GM19035 (cell line): ENCODE measurements at regions not wholly inside any gene's neighbourhood (a gene's known extent, or its start where the extent isn't known, plus 50 kb on each side); places are given as distances from the start of the nearest gene placed in this dataset.

Experiments
- ATAC-seq: cut with Tn5 transposase; IDR thresholded peaks from one replicate; pipeline ENCODE4 v1.9.1; 2021; ENCODE audit not compliant: unreplicated experiment

DNA sequence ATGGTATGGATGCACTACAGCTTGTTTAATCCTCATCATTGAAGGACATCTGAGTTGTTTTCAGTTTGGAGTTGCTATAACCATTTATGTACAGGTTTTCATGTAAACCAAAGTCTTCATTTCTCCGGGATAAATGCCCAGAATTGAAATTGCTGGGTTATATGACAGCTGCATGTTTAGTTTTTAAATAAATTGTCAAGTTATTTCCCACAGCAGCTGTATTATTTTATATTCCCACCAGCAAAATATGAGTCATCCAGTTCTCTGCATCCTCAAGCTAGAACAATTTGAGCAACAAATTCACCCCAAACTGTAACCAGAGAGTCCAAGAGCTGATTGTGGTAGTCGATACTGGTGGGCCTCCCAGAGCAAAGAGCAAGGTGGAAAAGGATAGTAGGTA is 125.6 kb upstream of the PRNP start:
- no peak for ATAC-seq

DNA sequence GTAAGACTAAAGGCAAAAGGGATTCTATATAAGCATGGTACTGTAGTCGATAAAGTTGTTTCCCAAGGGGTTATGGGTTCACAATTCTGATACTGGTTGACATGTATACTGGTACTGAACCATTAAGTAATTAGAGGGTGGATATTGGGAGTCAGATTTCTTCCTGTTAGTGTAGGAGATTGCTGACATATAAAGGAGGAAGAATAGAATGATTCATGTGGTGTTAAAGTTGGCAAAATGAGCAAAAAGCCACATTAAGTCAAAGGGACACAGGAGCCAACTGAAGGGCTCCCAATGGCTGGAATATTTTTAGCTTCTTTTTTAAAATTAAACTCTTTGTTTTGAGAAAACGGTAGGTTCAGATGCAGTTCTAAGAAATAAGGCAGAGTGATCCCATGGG is 126.3 kb upstream of the PRNP start:
- ATAC-seq: no peak

DNA sequence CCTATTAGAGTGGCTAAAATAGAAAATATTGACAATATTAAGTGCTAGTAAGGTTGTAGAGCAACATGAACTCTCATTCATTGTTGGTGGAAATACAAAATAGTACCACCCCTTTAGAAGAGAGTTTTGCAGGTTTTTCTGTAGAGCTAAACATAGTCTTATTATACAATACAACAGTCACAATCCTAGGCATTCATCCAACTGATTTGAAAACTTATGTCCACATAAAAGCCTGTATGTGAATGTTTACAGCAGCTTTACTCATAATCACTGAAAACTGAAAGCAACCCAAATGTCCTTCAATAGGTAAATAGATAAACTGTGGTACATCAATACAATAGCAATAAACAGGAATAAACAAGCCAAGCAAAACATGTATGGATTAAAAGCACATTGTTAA is 127.2 kb upstream of the PRNP start:
- ATAC-seq: no peak

DNA sequence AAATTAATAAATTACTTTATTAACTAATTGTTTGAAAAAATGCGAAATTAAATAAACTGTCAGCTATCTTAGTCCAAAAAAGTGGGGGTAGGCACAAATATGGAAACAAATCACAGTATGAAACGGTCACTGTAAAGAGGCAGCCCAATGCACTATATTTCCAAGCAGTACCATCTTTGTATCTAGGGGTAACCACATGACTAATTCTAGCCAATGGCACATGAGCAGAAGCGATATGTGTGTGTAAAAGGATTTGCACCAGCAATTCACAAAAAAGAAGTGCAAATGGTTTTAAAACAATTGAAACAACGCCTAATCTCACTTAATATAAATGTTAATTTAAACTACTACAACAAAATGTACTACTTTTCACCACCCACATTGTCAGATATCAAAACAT is 129.5 kb upstream of the PRNP start:
- no peak for ATAC-seq

DNA sequence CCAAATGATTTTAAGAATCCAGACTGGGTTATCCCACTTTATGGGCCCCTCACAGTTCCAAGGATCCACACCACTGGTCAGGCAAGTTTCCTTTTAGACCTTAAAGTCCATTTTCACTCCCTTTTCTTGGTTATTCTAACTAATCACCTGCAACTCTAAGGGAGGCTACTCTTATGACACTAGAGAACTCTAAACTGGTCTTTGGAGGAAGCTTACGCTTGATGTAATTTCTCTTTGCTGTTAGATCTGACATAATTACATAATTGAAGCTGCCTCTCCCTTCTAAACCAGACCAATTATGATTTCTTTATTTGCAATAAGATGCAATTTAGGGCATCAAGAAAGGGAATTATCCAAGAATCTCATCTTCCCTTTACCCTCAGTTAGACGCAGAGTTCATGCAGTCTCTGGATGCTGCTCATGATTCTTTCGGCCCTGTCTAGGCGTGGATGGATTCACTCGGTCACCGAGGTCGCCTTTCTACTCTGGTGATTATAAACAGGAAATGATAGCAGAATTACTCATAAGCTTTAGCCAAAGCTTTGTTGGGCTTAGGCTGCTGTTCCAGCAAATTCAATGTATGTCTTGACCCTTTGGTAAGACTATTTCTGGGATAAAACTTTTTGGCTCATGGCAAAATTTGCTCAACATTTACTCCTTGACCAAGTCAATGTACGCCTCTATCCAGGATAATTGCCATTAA is 130.9 kb upstream of the PRNP start:
- no peak for ATAC-seq

DNA sequence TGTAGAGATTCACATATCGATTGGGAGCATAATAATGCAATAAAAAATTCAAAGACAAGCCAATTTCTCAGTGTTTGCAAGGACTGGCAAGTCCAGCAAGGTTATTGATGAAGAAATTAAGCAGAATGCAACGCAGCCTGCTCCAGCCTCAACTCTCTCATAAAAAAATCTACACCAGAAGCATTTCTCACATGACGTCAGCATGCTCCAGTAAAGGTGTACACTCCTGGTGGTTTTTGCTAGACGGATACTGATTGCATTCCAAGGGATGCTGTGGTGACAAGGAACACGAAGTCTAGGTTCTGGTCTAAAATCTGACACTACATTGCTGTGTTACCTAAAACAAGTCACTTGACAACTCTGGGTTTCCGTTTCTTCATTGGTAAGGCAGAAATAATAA is 131.9 kb upstream of the PRNP start:
- ATAC-seq: no peak

DNA sequence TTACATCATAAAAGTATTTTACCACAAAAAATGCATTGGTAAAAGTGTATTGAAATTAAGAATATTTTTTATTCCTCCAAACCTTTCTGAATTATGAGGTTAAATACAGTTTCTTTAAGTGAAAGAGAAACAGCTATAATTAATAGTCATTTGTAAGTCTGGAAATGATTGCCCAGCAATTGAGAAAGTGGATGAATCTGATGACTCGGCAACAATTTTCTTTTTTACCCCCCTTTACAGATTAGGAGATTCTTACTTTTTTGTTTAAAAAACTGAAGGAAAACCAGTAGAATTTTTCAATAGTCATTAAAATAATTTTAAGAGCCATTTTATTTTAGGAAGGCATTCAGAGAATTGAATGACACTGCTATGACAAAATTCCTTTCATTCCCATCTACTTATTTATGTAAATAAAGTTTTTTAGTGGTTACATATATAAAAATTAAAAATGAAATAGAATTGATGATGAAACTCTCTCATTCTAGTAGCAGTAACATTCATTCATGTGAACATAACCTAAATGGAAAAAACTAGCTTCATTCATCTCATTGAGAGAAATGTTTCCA is 134.1 kb upstream of the PRNP start:
- no peak for ATAC-seq

DNA sequence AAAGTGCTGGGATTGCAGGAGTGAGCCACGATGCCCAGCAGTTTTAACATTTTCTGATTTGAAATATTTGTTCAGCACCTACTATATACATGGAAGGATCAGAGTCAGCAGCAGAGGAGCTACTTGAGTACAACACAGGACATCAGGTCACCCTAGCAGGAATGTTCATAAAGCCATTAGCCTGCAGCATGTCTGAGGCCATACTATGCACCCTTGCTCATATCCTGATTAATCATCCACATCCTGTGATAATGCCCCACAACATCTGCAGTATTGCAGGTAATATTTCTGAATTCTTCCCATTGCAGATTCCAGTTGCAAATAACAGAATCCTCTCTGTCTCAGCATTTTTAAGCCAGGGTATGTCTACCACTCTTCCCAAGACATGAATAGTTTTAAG is 135.5 kb upstream of the PRNP start:
- no peak for ATAC-seq

DNA sequence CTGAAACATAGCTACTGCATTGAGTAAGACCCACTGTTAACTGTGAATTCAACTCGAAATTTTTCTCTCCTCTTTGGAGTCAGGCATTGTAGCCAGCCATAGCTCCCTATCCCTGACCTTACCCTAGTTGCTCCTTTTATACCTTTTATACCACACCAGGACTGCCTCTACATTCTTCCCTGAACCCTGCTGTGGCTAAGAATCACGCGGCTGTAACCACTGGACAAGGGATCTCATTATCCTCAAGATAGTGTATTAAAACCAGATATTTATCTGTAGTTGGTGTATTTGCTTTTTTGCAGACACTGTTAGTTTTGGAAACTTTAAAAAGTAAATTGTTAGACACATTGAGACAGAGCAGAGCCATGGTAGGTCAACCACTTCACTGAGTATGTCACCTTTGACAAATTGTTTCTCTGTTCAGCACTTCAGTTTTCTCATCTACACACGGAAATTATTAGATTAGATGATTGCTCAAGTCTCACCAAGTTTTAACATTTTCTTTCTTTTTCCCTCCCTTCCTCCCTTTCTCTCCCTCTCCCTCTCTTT is 136.5 kb upstream of the PRNP start:
- no peak for ATAC-seq

DNA sequence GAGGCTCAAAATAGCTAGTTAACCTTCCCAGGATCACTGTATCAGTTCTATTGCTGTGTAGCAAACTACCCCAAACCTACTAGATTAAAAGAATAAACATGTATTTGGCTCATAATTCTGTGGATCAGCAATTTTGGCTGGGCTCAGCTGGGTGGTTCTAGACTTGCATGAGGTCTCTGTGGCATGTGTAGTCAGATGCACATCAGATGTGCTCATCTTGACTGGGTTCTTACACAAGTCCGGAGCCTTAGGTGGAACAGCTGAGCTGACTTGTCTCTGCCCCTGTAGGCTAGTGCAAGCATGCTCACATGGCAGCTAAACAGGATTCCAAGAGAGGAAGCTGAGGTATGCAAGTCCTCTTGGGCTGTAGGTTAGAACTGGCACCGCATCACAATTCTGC is 137.7 kb upstream of the PRNP start:
- ATAC-seq: no peak

DNA sequence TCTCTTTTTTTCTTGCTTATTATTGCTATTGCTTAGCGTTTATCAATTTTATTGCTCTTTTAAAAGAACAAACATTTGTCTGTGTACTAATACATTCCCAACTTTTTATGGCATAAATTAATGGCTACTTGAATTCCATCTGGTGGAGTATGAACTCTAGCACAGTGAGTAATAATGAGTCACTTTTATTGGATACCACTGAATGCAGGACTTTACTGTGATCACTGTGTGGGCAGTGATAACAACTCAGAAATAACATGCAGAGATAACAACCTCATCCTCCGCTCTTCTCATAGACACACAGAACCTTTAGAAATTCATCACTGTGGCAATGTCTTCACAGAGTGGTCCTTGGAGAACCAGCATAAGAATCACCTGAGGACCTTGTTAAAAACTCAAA is 139.5 kb upstream of the PRNP start:
- ATAC-seq: no peak

DNA sequence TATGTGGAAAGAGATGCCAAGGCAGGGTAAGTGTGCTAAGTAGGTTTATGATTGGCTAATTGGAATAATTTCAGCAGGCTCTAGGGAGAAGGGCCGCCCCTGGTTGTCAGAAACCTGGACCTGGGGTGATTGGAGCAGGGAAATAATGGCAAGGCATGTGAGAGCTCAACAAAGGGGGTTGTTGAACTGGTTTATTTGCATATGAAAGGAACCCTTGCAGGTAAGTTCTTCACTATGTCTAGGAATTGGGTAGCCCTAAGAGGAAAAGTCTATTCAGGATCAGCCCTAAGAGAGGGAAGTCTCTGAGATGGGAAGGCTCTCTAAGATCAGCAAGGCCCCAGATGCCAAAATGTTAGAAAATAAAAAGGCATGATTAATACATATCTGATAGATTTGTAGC is 139.9 kb upstream of the PRNP start:
- ATAC-seq: no peak

DNA sequence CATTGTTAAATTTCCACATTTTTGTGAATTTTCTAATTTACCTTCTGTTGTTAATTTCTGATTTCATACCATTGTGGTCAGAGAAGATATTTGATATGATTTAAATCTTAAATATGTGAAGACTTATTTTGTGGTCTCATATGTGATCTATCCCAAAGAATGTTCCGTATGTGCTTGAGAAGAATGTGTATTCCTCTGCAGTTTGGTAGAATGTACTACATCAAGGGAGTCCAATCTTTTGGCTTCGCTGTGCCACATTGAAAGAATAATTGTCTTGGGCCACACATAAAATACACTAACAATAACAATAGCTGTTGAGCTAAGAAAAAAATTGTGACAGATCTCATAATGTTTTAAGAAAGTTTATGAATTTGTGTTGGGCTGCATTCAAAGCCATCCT is 140.7 kb upstream of the PRNP start:
- no peak for ATAC-seq

DNA sequence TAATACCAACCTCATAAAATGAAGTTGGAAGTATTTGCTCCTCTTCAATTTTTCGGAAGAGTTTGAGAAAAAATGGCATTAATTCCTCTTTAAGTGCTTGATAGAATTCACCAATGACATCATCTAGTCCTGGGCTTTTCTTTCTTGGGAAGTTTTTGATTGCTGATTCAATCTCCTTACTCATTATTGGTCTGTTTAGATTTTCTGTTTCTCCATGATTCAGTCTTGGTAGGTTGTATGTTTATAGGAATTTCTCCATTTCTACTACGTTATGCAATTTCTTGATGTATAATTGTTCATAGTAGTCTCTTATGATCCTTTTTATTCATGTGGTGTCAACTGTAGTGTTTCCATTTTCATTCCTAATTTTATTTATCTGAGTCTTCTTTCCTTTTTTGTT is 141.5 kb upstream of the PRNP start:
- ATAC-seq: no peak

DNA sequence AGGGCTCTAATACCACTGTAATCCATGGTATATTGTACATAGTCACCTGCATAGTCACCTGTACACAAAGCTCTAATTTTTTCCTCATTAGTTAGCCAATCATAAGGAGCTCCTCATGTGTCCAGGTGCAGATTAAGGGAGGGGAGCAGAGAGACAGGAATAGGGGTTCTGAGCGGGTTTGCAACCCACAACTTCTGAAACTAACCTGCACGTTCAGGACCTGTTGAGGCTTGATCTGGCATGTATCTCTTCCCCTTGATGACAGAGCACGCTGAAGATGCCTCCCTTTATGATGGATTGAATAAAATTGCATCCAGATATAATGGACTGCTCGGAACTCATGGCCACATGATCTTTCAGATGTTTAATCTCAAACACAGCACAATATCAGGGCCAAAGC is 144.0 kb upstream of the PRNP start:
- no peak for ATAC-seq

DNA sequence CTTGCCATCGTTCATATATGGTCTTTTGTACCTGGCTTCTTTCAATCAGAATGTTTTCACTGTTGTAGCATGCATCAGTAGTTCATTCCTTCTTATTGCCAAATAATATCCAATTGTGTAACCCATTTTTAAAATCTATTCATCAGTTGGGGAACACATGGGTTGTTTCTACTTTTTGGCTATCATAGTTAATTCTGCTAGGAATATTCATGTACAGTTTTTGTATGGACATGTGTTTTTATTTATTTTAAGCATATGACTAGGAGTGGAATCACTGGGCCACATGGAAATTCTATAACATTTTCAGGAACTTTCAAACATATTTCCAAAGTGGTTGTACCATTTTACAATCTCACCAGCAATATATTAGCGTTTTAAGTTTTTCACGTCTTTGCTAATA is 151.9 kb upstream of the PRNP start:
- no peak for ATAC-seq

DNA sequence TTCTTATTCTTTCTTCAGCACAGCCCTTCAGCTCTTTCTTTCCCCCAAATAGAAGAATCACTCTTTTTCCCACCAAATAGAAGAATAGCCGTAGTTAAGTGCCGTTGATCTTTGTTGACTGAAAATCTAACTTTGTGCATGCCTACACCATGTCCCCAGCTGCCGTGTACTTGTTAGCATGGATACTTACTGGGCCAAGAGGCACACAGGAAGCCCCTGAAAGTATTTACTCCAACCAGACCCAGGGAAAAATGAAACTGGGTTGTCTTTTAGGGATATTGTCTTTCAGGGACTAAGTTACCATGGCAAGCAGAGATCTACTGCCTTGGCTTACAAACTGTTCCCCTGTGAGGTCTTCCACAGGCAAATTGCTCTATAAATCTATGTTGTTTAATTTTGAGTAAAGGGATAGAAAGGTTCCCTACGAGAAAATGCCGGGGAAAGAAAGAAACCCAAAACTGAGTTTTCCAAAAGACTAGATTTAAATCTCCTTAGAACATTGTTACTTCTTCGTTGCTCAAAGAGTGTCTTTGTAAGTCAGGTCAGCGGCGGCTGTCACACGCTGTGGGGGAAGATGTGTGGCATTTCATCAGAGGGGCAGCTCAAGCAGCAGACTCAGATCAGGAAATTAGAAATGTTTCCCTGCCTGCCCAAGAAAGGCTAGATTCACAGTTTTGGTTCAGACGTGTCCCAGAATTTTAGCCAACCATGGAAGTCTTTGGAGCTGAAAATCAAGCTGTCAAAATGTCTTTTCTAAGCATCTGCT is 152.7 kb upstream of the PRNP start:
- no peak for ATAC-seq

DNA sequence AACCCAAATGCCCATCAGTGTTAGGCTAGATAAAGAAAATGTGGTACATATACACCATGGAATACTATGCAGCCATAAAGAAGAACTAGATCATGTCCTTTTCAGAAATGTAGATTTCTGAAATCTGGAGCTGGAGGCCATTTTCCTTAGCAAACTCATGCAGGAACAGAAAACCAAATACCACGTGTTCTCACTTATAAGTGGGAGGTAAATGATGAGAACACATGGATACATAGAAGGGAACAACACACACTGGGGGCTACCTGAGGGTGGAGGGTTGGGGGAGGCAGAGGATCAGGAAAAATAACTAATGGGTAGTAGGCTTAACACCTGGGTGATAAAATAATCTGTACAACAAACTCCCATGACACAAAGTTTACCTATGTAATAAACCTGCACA is 153.5 kb upstream of the PRNP start:
- no peak for ATAC-seq

DNA sequence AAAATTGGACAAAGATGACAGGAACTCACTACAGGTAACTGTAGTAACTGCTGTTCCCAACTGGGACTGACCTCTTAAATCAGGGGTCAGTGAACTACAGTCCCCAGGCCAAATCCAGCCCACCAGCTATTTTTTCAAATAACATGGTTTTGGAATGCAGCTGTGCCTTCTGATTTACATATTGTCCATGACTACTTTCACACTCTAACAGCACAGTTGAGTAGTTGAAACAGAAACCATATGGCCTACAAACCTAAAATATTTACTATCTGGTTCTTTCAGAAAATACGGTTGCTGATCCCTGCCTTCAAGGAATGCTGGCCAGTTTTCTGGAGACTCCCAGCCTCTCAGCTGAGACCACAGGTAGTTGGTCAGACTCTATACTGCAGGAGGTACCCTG is 161.5 kb upstream of the PRNP start:
- no peak for ATAC-seq

DNA sequence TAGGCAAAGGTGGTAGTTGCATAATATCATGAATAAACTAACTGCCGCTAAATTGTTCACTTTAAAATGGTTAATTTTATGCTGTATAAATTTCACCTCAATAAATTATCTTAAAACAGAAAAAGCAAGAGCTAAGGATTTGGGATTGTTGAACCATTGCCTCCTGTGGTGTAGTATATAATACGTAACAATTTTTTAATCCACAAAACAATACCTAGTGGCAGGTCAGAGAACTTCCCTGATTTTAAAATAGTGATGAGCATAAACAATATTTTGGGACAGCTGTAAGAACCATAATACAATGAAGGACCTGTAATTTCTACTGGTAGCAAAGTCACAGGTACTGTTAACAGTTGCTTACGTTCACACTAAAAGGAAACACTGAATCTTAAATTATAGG is 161.9 kb upstream of the PRNP start:
- no peak for ATAC-seq

DNA sequence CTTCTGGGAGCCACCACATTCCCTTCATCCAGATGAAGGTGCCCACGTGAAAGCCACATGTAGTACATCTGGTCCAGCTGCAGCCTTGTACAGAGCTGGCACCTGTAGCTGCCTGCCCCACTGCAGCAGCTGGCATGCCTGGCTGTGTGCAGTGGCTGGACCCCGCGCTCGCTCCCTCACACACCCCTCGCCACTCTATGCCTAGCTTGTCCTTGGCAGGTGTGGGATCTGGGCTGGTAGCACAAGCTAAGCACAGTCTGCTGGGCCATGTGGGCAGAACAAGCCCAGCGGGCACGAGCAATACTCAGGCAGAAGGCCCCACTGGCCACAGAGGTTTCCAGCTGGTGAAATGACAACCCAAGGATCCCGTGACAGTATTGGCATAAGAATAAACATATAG is 163.9 kb upstream of the PRNP start:
- ATAC-seq: no peak
